HL-60 (cell line): ENCODE measurements at regions not wholly inside any gene's neighbourhood (a gene's known extent, or its start where the extent isn't known, plus 50 kb on each side); places are given as distances from the start of the nearest gene placed in this dataset.

ENCODE experiments used
- CTCF ChIP-seq: IDR thresholded peaks from one replicate; pipeline ENCODE4 v1.5.1; 2011; ENCODE audit warnings: low read length, control low read depth, inconsistent platforms; ENCODE audit not compliant: insufficient read depth
- GABPA ChIP-seq: IDR thresholded peaks from 2 replicates; pipeline ENCODE4 v1.6.1; 2012; ENCODE audit warnings: low read depth
- POLR2AphosphoS5 ChIP-seq: IDR thresholded peaks from 2 replicates; pipeline ENCODE4 v1.6.1; 2012; ENCODE audit warnings: low read depth
- SPI1 ChIP-seq: IDR thresholded peaks from 2 replicates; pipeline ENCODE4 v1.6.1; 2012; ENCODE audit warnings: low read depth, mild to moderate bottlenecking, borderline replicate concordance
- TF ChIP-seq, protein P1 (sequence below): IDR thresholded peaks from 2 replicates; pipeline ENCODE4 v1.6.1; 2012; ENCODE audit warnings: low read depth; ENCODE audit not compliant: insufficient replicate concordance

- no peak for TF ChIP-seq CTCF
- TF ChIP-seq POLR2AphosphoS5 = no peak
- no peak for TF ChIP-seq GABPA
- TF ChIP-seq SPI1 = no peak
- TF ChIP-seq, protein P1, sequence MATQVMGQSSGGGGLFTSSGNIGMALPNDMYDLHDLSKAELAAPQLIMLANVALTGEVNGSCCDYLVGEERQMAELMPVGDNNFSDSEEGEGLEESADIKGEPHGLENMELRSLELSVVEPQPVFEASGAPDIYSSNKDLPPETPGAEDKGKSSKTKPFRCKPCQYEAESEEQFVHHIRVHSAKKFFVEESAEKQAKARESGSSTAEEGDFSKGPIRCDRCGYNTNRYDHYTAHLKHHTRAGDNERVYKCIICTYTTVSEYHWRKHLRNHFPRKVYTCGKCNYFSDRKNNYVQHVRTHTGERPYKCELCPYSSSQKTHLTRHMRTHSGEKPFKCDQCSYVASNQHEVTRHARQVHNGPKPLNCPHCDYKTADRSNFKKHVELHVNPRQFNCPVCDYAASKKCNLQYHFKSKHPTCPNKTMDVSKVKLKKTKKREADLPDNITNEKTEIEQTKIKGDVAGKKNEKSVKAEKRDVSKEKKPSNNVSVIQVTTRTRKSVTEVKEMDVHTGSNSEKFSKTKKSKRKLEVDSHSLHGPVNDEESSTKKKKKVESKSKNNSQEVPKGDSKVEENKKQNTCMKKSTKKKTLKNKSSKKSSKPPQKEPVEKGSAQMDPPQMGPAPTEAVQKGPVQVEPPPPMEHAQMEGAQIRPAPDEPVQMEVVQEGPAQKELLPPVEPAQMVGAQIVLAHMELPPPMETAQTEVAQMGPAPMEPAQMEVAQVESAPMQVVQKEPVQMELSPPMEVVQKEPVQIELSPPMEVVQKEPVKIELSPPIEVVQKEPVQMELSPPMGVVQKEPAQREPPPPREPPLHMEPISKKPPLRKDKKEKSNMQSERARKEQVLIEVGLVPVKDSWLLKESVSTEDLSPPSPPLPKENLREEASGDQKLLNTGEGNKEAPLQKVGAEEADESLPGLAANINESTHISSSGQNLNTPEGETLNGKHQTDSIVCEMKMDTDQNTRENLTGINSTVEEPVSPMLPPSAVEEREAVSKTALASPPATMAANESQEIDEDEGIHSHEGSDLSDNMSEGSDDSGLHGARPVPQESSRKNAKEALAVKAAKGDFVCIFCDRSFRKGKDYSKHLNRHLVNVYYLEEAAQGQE = no peak
Measured at GRCh38 chr12:31807773-31808097, 78.9 kb upstream of the AMN1 start.
